ENCODE measurements at regions not wholly inside any gene's neighbourhood (a gene's known extent, or its start where the extent isn't known, plus 50 kb on each side); places are given as distances from the start of the nearest gene placed in this dataset.

DNA sequence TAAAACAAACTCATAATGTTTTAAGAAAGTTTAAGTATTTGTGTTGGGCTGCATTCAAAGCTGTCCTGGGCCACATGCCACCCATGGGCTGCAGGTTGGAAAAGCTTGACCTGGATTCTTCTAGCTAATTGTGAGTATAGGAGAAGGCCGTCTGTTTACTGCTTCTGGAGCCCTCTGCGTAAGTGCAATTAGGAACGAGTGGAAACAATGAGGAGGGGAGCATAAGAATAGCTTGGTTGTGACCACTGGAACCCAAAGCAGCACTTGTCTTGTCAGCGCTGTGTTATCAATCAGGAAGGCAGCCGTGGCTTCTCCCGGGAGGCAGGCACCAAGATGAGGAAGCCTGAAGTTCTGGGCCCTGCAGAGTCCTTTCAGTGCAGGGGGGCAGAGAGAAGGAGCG lies 110.4 kb upstream of the MBNL2 start:
- DNase-seq (no peak), ATAC-seq (no peak)
- H3K4me1 ChIP-seq (ENCODE audit: control insufficient read depth, insufficient read depth, low read length) = peaks cover 17% of the 10 kb centered on the region
- no peak overlapping the region for H3K27ac ChIP-seq (ENCODE audit: low read length)
- 61% methylated on average over 7 of the region's 7 CpGs for WGBS
- no peaks in the 10 kb centered on the region for H3K9me3 ChIP-seq (ENCODE audit: control insufficient read depth, low read length)
- no peaks in the 10 kb centered on the region for H3K27me3 ChIP-seq (ENCODE audit: control insufficient read depth, insufficient read depth)
- intact Hi-C loops (cut with DNase I) = loop anchor here (2.0 to 5.0 kb wide), 6 partner anchors 101 to 247 kb away; no protein-coding TSS in a partner anchor
- no peak overlapping the region for H3K4me3 ChIP-seq (ENCODE audit: low read length)

GRCh38 chr13:97112446-97113152 lies 109.5 kb upstream of the MBNL2 start:
- ATAC-seq (no peak), DNase-seq (no peak)
- intact Hi-C loops (cut with DNase I) = loop anchor here (5.0 kb wide), 5 partner anchors 100 to 245 kb away; no protein-coding TSS in a partner anchor
- H3K9me3 ChIP-seq (ENCODE audit: control insufficient read depth, low read length) = no peaks in the 10 kb centered on the region
- no peaks in the 10 kb centered on the region for H3K27me3 ChIP-seq (ENCODE audit: control insufficient read depth, insufficient read depth)
- 79% methylated on average over 12 of the region's 12 CpGs for WGBS
- peaks cover 18% of the 10 kb centered on the region for H3K4me1 ChIP-seq (ENCODE audit: control insufficient read depth, insufficient read depth, low read length)
- H3K27ac ChIP-seq (ENCODE audit: low read length) = no peak overlapping the region
- no peak overlapping the region for H3K4me3 ChIP-seq (ENCODE audit: low read length)

DNA sequence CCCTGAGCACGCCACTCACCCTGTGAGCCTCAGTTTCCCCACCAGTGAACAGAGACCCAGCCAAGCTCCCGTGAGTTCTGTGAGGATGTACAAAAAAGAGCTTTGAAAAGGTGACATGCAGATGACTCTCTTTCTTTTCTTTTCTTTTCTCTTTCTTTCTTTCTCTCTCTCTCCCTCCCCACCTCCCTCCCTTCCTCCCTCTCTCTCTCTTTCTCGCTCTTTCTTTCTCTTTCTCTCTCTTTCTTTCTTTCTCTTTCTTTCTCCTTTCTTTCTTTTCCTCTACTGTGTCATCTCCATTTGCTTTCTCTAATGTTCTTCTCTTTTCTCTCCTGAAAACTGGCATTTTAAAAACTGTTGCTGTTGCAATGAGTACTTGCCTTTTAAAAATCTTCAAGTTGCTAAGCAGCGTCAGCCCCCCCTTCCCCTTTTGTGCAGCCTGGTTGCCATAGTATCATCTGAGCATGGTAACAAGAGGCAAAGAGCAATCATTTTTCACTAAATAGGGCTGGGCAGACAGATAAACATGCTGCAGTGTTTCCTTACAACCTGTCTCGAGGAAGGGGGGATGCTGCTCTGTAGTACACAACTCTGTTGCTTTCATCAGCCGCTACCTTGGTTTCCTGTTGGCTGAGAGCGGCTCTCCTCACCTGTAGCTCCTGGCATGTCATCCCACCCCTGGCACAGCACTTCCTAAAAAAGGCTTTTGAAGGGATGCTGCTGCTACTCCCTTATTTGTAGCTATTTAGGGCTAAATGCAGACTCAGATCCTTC lies 108.7 kb upstream of the MBNL2 start:
- DNase-seq (no peak), ATAC-seq (no peak)
- Histone ChIP-seq H3K4me3 (ENCODE audit: low read length) (no peak overlapping the region), H3K27ac (ENCODE audit: low read length) (peak overlapping the region; percentile 12), H3K4me1 (ENCODE audit: control insufficient read depth, insufficient read depth, low read length) (peaks cover 21% of the 10 kb centered on the region), H3K27me3 (ENCODE audit: control insufficient read depth, insufficient read depth) (no peaks in the 10 kb centered on the region), H3K9me3 (ENCODE audit: control insufficient read depth, low read length) (no peaks in the 10 kb centered on the region)
- WGBS = 72% methylated on average over 7 of the region's 7 CpGs
- intact Hi-C loops (cut with DNase I) = loop anchor here (5.0 kb wide), 5 partner anchors 99 to 244 kb away; no protein-coding TSS in a partner anchor

DNA sequence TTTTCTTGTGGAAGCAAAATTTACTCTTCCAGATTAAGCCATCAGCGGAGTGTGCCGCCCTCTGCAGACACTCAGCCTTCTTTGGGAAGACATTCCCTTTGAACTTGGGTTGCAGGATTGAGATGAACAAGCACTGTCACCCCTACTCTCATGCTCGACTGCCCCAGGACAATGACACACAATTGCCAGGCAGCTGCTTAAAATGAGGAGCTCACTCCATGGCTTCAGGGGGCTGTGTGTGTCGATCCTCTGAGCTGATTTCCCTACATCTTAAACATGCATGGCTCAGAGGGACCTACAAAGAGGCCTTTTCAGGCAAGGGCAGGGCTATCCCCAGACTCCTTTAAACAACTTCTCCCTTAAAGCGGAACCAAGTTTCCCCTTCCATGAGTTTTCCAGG lies 107.5 kb upstream of the MBNL2 start:
- Histone ChIP-seq H3K4me3 (ENCODE audit: low read length) (no peak overlapping the region), H3K27ac (ENCODE audit: low read length) (peak overlapping the region; percentile 68), H3K9me3 (ENCODE audit: control insufficient read depth, low read length) (no peaks in the 10 kb centered on the region), H3K27me3 (ENCODE audit: control insufficient read depth, insufficient read depth) (no peaks in the 10 kb centered on the region), H3K4me1 (ENCODE audit: control insufficient read depth, insufficient read depth, low read length) (peaks cover 21% of the 10 kb centered on the region)
- intact Hi-C loops (cut with DNase I) = loop anchor here (5.0 kb wide), 6 partner anchors 98 to 243 kb away; partner anchors contain the start of gene MBNL2 (in 1 of the 4)
- 61% methylated on average over 5 of the region's 5 CpGs for WGBS
- no peak for ATAC-seq
- DNase-seq = no peak

- H3K4me3 ChIP-seq (ENCODE audit: low read length) = no peak overlapping the region
- no peaks in the 10 kb centered on the region for H3K9me3 ChIP-seq (ENCODE audit: control insufficient read depth, low read length)
- peak overlapping the region; percentile 14 for H3K27ac ChIP-seq (ENCODE audit: low read length)
- intact Hi-C loops (cut with DNase I) = loop anchor here in 1 of 4 donors (5.0 kb wide), 1 partner anchor 106 kb away; the partner anchor contains the start of gene MBNL2
- H3K27me3 ChIP-seq (ENCODE audit: control insufficient read depth, insufficient read depth) = no peaks in the 10 kb centered on the region
- DNase-seq = no peak
- 42% methylated on average over 1 of the region's 1 CpG for WGBS
- peaks cover 21% of the 10 kb centered on the region for H3K4me1 ChIP-seq (ENCODE audit: control insufficient read depth, insufficient read depth, low read length)
- peak; percentile 80 to 81 for ATAC-seq
Observed at GRCh38 chr13:97116754-97117153, 105.4 kb upstream of the MBNL2 start.

DNA sequence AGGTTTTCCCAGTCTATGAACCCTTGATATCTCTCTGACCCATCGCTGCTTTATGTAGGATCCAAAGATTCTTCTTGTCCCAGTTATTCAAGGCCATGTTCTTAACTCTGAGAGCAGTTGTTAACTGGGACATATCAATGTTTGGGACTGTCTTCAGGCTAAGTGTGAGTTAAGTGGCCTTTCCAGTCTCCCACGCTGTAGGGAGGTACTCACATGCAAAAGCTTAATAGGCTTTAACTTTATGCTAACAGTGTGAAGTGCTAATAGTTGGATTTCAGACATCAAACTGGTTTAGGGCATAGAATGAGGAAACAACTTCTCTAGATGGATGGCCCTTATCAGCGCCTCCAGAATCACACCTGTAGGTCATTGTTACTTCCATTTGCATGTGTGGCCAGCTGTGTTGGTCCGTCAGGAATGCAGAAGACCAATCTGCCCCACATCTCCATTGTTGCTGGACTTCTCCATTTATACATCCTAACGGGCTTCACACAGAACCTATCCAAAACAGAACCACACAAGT lies 104.7 kb upstream of the MBNL2 start:
- intact Hi-C loops (cut with DNase I) = loop anchor here in 1 of 4 donors (5.0 kb wide), 1 partner anchor 105 kb away; the partner anchor contains the start of gene MBNL2
- Histone ChIP-seq H3K9me3 (ENCODE audit: control insufficient read depth, low read length) (no peaks in the 10 kb centered on the region), H3K27ac (ENCODE audit: low read length) (peak overlapping the region; percentile 36), H3K4me3 (ENCODE audit: low read length) (no peak overlapping the region), H3K4me1 (ENCODE audit: control insufficient read depth, insufficient read depth, low read length) (peaks cover 21% of the 10 kb centered on the region), H3K27me3 (ENCODE audit: control insufficient read depth, insufficient read depth) (no peaks in the 10 kb centered on the region)
- 70% methylated on average over 5 of the region's 5 CpGs for WGBS
- DNase-seq (no peak), ATAC-seq (no peak)

DNA sequence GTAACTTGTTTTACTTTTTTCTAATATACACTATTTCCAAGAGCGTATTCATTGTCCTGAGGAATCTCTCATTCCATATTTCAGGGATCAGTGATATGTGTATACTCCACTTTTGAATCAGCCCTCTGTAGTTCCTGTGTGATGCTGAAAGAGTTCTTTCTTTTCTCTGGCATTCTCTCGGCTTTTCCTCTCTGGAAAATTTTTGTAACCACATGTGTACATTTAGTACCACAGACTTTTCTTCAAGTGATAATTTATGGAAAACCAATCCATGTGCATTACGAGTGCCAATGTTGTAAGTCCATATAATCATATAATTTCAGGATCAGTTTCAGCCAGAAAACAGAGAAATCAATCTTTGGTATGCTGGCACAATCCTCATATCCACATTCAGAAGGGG lies 102.2 kb upstream of the MBNL2 start:
- peaks cover 18% of the 10 kb centered on the region for H3K4me1 ChIP-seq (ENCODE audit: control insufficient read depth, insufficient read depth, low read length)
- DNase-seq (no peak), ATAC-seq (no peak)
- no peaks in the 10 kb centered on the region for H3K27me3 ChIP-seq (ENCODE audit: control insufficient read depth, insufficient read depth)
- H3K4me3 ChIP-seq (ENCODE audit: low read length) = no peak overlapping the region
- no peak overlapping the region for H3K27ac ChIP-seq (ENCODE audit: low read length)
- intact Hi-C loops (cut with DNase I) = loop anchor here in 1 of 4 donors (5.0 kb wide), 1 partner anchor 102 kb away; the partner anchor contains the start of gene MBNL2
- H3K9me3 ChIP-seq (ENCODE audit: control insufficient read depth, low read length) = no peaks in the 10 kb centered on the region
- 83% methylated on average over 3 of the region's 3 CpGs for WGBS

GRCh38 chr13:97120346-97120745 lies 101.8 kb upstream of the MBNL2 start:
- DNase-seq = no peak
- H3K4me3 ChIP-seq (ENCODE audit: low read length) = no peak overlapping the region
- H3K4me1 ChIP-seq (ENCODE audit: control insufficient read depth, insufficient read depth, low read length) = peaks cover 14% of the 10 kb centered on the region
- no peak for ATAC-seq
- WGBS = 95% methylated on average over 2 of the region's 2 CpGs
- no peak overlapping the region for H3K27ac ChIP-seq (ENCODE audit: low read length)
- intact Hi-C loops (cut with DNase I) = no loop called here
- no peaks in the 10 kb centered on the region for H3K27me3 ChIP-seq (ENCODE audit: control insufficient read depth, insufficient read depth)
- no peaks in the 10 kb centered on the region for H3K9me3 ChIP-seq (ENCODE audit: control insufficient read depth, low read length)

GRCh38 chr13:97120976-97121375 lies 101.2 kb upstream of the MBNL2 start:
- Histone ChIP-seq H3K9me3 (ENCODE audit: control insufficient read depth, low read length) (no peaks in the 10 kb centered on the region), H3K27me3 (ENCODE audit: control insufficient read depth, insufficient read depth) (no peaks in the 10 kb centered on the region), H3K4me1 (ENCODE audit: control insufficient read depth, insufficient read depth, low read length) (peaks cover 14% of the 10 kb centered on the region), H3K27ac (ENCODE audit: low read length) (no peak overlapping the region), H3K4me3 (ENCODE audit: low read length) (no peak overlapping the region)
- ATAC-seq = no peak
- intact Hi-C loops (cut with DNase I) = no loop called here
- DNase-seq = no peak
- WGBS = 99% methylated on average over 1 of the region's 1 CpG

DNA sequence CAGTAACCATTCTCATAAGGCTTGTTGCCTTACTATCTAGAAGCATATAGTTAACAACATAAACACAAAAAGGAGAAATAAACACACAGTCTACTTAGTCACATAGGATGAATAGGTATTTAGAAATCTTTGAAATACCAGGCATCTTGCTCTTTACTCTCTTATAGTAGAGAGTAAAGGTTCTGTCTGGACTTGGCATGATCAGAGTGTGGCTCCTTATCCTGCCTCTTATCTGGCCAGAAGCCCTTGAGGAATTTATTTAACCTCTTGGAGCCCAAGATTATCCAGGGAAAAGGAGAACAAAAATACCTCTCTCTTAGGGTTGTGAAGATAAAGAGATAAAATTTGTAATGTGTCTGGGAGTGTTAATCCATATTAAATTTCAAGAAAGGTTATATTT lies 100.2 kb upstream of the MBNL2 start:
- Histone ChIP-seq H3K4me1 (ENCODE audit: control insufficient read depth, insufficient read depth, low read length) (peaks cover 11% of the 10 kb centered on the region), H3K27me3 (ENCODE audit: control insufficient read depth, insufficient read depth) (no peaks in the 10 kb centered on the region), H3K27ac (ENCODE audit: low read length) (no peak overlapping the region), H3K9me3 (ENCODE audit: control insufficient read depth, low read length) (no peaks in the 10 kb centered on the region), H3K4me3 (ENCODE audit: low read length) (no peak overlapping the region)
- ATAC-seq (no peak), DNase-seq (no peak)
- intact Hi-C loops (cut with DNase I) = no loop called here
